ENCODE measurements at regions not wholly inside any gene's neighbourhood (a gene's known extent, or its start where the extent isn't known, plus 50 kb on each side); places are given as distances from the start of the nearest gene placed in this dataset.

- TF ChIP-seq ZNF677 (tag by site-specific recombination; IDR thresholded peaks at IDR 0.05) (no peak), ZBTB8A (tag by site-specific recombination; IDR thresholded peaks at IDR 0.05) (no peak), ZNF629 (tag by site-specific recombination; IDR thresholded peaks at IDR 0.05) (no peak)
Measured at GRCh38 chr10:123354521-123354920, 200.3 kb downstream of the BUB3 start (continued).

DNA sequence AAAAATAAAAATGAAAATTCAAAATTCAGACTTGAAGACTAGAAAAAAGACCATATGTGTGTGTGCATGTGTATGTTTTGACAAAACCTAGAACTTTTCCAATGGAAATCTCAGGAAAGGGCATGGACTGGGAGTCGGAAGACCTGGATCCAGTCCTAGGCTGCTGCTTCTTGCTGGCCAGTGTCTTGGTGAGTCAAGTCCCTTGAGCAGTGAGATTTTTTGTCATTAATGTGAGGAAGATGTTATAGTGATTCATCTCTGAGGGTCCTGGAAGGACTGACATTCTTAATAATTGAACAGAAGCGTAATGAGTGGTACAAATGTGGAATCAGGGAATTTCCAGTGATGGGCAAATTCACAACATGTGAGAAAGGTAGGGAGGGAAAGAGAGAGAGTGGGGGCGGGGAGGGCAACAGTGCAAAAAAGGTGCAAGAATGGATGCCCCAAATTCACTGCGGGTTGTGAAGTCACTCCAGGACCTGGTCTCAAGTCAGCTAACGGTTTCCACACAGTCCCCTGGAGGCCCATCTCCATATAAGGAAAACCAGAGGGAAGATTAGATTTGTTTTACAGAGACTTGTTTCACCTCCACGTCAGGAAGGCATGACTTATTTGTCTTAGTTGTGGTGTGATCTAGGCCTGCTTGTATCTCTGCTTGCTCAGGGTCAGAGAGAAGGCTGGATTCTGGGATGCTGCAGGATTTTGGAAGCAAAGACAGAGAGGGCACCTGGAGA lies 201.7 kb downstream of the BUB3 start:
- ChIA-PET CTCF (no interaction called here), POLR2A (no interaction called here)
- no peak overlapping the region for H3K27ac ChIP-seq (ENCODE audit: extremely low read depth, low read depth, low read length)
- no peak overlapping the region for H3K4me3 ChIP-seq (ENCODE audit: low read depth, low read length)
- H3K4me1 ChIP-seq (ENCODE audit: control insufficient read depth, insufficient read depth, low read length) = no peaks in the 10 kb centered on the region
- no peaks in the 10 kb centered on the region for H3K36me3 ChIP-seq (ENCODE audit: control insufficient read depth in 2 of 2, insufficient read depth in 1 of 2, low read length in 2 of 2)
- H3K9me3 ChIP-seq (ENCODE audit: control insufficient read depth, insufficient read depth, low read depth, low read length) = no peaks in the 10 kb centered on the region
- no peak for TF ChIP-seq REPIN1 (tag by site-specific recombination; IDR thresholded peaks at IDR 0.05; ENCODE audit: low read depth)
- TF ChIP-seq, protein P1, sequence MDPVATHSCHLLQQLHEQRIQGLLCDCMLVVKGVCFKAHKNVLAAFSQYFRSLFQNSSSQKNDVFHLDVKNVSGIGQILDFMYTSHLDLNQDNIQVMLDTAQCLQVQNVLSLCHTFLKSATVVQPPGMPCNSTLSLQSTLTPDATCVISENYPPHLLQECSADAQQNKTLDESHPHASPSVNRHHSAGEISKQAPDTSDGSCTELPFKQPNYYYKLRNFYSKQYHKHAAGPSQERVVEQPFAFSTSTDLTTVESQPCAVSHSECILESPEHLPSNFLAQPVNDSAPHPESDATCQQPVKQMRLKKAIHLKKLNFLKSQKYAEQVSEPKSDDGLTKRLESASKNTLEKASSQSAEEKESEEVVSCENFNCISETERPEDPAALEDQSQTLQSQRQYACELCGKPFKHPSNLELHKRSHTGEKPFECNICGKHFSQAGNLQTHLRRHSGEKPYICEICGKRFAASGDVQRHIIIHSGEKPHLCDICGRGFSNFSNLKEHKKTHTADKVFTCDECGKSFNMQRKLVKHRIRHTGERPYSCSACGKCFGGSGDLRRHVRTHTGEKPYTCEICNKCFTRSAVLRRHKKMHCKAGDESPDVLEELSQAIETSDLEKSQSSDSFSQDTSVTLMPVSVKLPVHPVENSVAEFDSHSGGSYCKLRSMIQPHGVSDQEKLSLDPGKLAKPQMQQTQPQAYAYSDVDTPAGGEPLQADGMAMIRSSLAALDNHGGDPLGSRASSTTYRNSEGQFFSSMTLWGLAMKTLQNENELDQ (tag by site-specific recombination; IDR thresholded peaks at IDR 0.05; ENCODE audit: low read depth) = no peak

GRCh38 chr10:123356799-123357198 lies 202.6 kb downstream of the BUB3 start:
- H3K9me3 ChIP-seq (ENCODE audit: control insufficient read depth, insufficient read depth, low read depth, low read length) = no peaks in the 10 kb centered on the region
- H3K27ac ChIP-seq (ENCODE audit: extremely low read depth, low read depth, low read length) = no peak overlapping the region
- no peaks in the 10 kb centered on the region for H3K4me1 ChIP-seq (ENCODE audit: control insufficient read depth, insufficient read depth, low read length)
- no peak overlapping the region for H3K4me3 ChIP-seq (ENCODE audit: low read depth, low read length)
- CTCF ChIA-PET = interaction anchor here (0.7 to 0.8 kb wide), 2 partner anchors 12 to 314 kb away, joined by 3 to 7 read pairs; no protein-coding TSS in a partner anchor
- H3K36me3 ChIP-seq (ENCODE audit: control insufficient read depth in 2 of 2, insufficient read depth in 1 of 2, low read length in 2 of 2) = no peaks in the 10 kb centered on the region
- POLR2A ChIA-PET = no interaction called here
- TF ChIP-seq ZNF416 (tag by site-specific recombination; IDR thresholded peaks at IDR 0.05) (no peak), KLF1 (tag by site-specific recombination; IDR thresholded peaks at IDR 0.05) (no peak), KLF8 (tag by site-specific recombination; IDR thresholded peaks at IDR 0.05) (no peak), ZNF670 (tag by site-specific recombination; IDR thresholded peaks at IDR 0.05; ENCODE audit: low read depth) (no peak), ZNF394 (tag by site-specific recombination; IDR thresholded peaks at IDR 0.05; ENCODE audit: borderline replicate concordance) (no peak), ZNF169 (tag by site-specific recombination; IDR thresholded peaks at IDR 0.05) (no peak)

DNA sequence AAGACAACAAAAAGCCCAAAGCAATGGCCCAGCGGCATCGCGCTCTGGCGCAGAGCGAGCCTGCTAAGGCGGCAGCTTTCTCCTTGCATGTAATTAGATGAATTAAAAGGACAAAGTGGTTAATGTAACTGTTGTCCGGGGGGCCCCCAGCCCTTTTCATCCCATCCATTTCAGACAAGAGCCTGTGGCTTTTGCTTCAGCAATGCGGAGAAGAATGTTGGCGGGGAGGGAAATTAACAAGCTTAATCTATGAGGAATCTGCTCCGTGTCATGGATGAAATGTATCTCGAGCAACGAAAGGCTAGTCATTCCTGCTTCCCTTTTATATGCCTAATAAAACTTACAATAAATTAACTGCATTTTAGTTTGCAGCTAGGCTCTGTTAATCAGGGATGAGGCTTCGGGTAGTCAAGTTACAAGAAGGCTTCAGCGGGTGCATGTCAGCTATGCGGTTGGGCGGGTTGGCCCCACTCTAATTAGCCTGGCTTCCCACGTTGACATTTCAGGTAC lies 203.3 kb downstream of the BUB3 start:
- POLR2A ChIA-PET = no interaction called here
- no peaks in the 10 kb centered on the region for H3K36me3 ChIP-seq (ENCODE audit: control insufficient read depth in 2 of 2, insufficient read depth in 1 of 2, low read length in 2 of 2)
- H3K27ac ChIP-seq (ENCODE audit: extremely low read depth, low read depth, low read length) = no peak overlapping the region
- H3K9me3 ChIP-seq (ENCODE audit: control insufficient read depth, insufficient read depth, low read depth, low read length) = no peaks in the 10 kb centered on the region
- no peak for TF ChIP-seq ZNF521 (tag by site-specific recombination; IDR thresholded peaks at IDR 0.05)
- no peak for TF ChIP-seq ZNF366 (tag by site-specific recombination; conservative IDR thresholded peaks at IDR 0.05)
- TF ChIP-seq ZNF626 (tag by site-specific recombination; IDR thresholded peaks at IDR 0.05) = no peak
- TF ChIP-seq, protein P2, sequence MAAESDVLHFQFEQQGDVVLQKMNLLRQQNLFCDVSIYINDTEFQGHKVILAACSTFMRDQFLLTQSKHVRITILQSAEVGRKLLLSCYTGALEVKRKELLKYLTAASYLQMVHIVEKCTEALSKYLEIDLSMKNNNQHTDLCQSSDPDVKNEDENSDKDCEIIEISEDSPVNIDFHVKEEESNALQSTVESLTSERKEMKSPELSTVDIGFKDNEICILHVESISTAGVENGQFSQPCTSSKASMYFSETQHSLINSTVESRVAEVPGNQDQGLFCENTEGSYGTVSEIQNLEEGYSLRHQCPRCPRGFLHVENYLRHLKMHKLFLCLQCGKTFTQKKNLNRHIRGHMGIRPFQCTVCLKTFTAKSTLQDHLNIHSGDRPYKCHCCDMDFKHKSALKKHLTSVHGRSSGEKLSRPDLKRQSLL (tag by site-specific recombination; IDR thresholded peaks at IDR 0.05) = no peak
- TF ChIP-seq MEIS1 (CRISPR knock-in tag; IDR thresholded peaks at IDR 0.05; ENCODE audit: borderline replicate concordance) = no peak
- TF ChIP-seq ZNF214 (tag by site-specific recombination; IDR thresholded peaks at IDR 0.05; ENCODE audit: borderline replicate concordance) = no peak
- no peak for TF ChIP-seq ZNF548 (tag by site-specific recombination; IDR thresholded peaks at IDR 0.05)
- TF ChIP-seq ZNF555 (tag by site-specific recombination; conservative IDR thresholded peaks at IDR 0.05) = no peak
- no peak for TF ChIP-seq ZFP37 (tag by site-specific recombination; IDR thresholded peaks at IDR 0.05)
- TF ChIP-seq ZBTB20 (tag by site-specific recombination; IDR thresholded peaks at IDR 0.05) = no peak
- TF ChIP-seq, protein P3, sequence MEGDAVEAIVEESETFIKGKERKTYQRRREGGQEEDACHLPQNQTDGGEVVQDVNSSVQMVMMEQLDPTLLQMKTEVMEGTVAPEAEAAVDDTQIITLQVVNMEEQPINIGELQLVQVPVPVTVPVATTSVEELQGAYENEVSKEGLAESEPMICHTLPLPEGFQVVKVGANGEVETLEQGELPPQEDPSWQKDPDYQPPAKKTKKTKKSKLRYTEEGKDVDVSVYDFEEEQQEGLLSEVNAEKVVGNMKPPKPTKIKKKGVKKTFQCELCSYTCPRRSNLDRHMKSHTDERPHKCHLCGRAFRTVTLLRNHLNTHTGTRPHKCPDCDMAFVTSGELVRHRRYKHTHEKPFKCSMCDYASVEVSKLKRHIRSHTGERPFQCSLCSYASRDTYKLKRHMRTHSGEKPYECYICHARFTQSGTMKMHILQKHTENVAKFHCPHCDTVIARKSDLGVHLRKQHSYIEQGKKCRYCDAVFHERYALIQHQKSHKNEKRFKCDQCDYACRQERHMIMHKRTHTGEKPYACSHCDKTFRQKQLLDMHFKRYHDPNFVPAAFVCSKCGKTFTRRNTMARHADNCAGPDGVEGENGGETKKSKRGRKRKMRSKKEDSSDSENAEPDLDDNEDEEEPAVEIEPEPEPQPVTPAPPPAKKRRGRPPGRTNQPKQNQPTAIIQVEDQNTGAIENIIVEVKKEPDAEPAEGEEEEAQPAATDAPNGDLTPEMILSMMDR (tag by site-specific recombination; IDR thresholded peaks at IDR 0.05) = no peak
- H3K4me1 ChIP-seq (ENCODE audit: control insufficient read depth, insufficient read depth, low read length) = no peaks in the 10 kb centered on the region
- CTCF ChIA-PET = interaction anchor here (0.7 to 0.8 kb wide), 2 partner anchors 12 to 314 kb away, joined by 3 to 7 read pairs; no protein-coding TSS in a partner anchor
- no peak overlapping the region for H3K4me3 ChIP-seq (ENCODE audit: low read depth, low read length)

All from HEK293 (cell line).